HL-60 (cell line): ENCODE measurements at regions not wholly inside any gene's neighbourhood (a gene's known extent, or its start where the extent isn't known, plus 50 kb on each side); places are given as distances from the start of the nearest gene placed in this dataset.
"Not testable (repeated sequence)": the region's sequence is repeated elsewhere in the genome, so short reads cannot be mapped to it uniquely, and the experiment has no call there.

Source experiments
- DNase-seq, 2 experiments: peaks; one replicate each; pipeline ENCODE4 v3.0.0-alpha.2; 2010 to 2020; ENCODE audit warnings: low read depth in 1 of 2, low spot score in 1 of 2
- H3K27ac ChIP-seq: fragments of 250-450 bp; sonication (Bioruptor Pico); replicated peaks from 2 replicates; pipeline ENCODE4 v1.5.1; 2020; ENCODE audit warnings: mild to moderate bottlenecking, moderate library complexity
- H3K27me3 ChIP-seq: fragments of 250-450 bp; sonication (Bioruptor Pico); 2 replicates; pipeline ENCODE4 v1.5.1; 2021; ENCODE audit warnings: mild to moderate bottlenecking, moderate library complexity; ENCODE audit not compliant: insufficient read depth, poor library complexity, severe bottlenecking
- H3K4me3 ChIP-seq: replicated peaks from 2 replicates; pipeline ENCODE4 v1.5.1; 2011; ENCODE audit warnings: mild to moderate bottlenecking, control low read depth, low read length; ENCODE audit not compliant: insufficient read depth
- GABPA ChIP-seq: IDR thresholded peaks from 2 replicates; pipeline ENCODE4 v1.6.1; 2012; ENCODE audit warnings: low read depth
- POLR2AphosphoS5 ChIP-seq: IDR thresholded peaks from 2 replicates; pipeline ENCODE4 v1.6.1; 2012; ENCODE audit warnings: low read depth
- SPI1 ChIP-seq: IDR thresholded peaks from 2 replicates; pipeline ENCODE4 v1.6.1; 2012; ENCODE audit warnings: low read depth, mild to moderate bottlenecking, borderline replicate concordance
- TF ChIP-seq, protein P1 (sequence below): IDR thresholded peaks from one replicate; pipeline ENCODE4 v1.5.1; 2011; ENCODE audit warnings: low read length, control low read depth, inconsistent platforms; ENCODE audit not compliant: insufficient read depth
- TF ChIP-seq, protein P2 (sequence below): IDR thresholded peaks from 2 replicates; pipeline ENCODE4 v1.6.1; 2012; ENCODE audit warnings: low read depth; ENCODE audit not compliant: insufficient replicate concordance

DNA sequence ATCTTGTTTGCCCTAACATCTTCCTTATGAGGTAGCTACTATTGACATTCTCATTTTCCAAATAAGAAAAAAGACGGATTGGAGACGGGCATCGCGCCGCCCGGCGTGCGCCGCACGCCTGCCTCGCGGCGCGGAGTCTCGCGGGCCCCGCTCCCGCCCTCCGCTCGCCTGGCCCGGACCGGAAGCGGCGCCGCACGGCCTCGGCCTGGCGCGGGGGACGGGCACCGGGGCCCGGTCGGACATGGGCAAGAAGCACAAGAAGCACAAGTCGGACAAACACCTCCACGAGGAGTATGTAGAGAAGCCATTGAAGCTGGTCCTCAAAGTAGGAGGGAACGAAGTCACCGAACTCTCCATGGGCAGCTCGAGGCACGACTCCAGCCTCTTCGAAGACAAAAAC is 112.0 kb downstream of the IL12A start:
- DNase-seq: no peak
- Histone ChIP-seq H3K27ac (no peak overlapping the region), H3K27me3 (no peaks in the 10 kb centered on the region), H3K4me3 (no peak overlapping the region)
- TF ChIP-seq, protein P1, sequence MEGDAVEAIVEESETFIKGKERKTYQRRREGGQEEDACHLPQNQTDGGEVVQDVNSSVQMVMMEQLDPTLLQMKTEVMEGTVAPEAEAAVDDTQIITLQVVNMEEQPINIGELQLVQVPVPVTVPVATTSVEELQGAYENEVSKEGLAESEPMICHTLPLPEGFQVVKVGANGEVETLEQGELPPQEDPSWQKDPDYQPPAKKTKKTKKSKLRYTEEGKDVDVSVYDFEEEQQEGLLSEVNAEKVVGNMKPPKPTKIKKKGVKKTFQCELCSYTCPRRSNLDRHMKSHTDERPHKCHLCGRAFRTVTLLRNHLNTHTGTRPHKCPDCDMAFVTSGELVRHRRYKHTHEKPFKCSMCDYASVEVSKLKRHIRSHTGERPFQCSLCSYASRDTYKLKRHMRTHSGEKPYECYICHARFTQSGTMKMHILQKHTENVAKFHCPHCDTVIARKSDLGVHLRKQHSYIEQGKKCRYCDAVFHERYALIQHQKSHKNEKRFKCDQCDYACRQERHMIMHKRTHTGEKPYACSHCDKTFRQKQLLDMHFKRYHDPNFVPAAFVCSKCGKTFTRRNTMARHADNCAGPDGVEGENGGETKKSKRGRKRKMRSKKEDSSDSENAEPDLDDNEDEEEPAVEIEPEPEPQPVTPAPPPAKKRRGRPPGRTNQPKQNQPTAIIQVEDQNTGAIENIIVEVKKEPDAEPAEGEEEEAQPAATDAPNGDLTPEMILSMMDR: no peak
- TF ChIP-seq POLR2AphosphoS5 (no peak), SPI1 (no peak), GABPA (no peak)
- TF ChIP-seq, protein P2, sequence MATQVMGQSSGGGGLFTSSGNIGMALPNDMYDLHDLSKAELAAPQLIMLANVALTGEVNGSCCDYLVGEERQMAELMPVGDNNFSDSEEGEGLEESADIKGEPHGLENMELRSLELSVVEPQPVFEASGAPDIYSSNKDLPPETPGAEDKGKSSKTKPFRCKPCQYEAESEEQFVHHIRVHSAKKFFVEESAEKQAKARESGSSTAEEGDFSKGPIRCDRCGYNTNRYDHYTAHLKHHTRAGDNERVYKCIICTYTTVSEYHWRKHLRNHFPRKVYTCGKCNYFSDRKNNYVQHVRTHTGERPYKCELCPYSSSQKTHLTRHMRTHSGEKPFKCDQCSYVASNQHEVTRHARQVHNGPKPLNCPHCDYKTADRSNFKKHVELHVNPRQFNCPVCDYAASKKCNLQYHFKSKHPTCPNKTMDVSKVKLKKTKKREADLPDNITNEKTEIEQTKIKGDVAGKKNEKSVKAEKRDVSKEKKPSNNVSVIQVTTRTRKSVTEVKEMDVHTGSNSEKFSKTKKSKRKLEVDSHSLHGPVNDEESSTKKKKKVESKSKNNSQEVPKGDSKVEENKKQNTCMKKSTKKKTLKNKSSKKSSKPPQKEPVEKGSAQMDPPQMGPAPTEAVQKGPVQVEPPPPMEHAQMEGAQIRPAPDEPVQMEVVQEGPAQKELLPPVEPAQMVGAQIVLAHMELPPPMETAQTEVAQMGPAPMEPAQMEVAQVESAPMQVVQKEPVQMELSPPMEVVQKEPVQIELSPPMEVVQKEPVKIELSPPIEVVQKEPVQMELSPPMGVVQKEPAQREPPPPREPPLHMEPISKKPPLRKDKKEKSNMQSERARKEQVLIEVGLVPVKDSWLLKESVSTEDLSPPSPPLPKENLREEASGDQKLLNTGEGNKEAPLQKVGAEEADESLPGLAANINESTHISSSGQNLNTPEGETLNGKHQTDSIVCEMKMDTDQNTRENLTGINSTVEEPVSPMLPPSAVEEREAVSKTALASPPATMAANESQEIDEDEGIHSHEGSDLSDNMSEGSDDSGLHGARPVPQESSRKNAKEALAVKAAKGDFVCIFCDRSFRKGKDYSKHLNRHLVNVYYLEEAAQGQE: no peak

DNA sequence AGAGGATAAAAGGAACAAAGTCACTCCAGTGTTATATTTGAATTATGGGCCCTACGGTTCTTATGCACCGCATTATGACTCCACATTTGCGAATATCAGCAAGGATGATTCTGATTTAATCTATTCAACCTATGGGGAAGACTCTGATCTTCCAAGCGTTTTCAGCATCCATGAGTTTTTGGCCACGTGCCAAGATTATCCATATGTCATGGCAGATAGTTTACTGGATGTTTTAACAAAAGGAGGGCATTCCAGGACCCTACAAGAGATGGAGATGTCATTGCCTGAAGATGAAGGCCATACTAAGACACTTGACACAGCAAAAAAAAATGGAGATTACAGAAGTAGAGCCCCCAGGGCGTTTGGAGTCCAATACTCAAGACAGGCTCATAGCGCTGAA is 113.4 kb downstream of the IL12A start:
- not testable (repeated sequence) for H3K4me3 ChIP-seq, H3K27me3 ChIP-seq, DNase-seq

DNA sequence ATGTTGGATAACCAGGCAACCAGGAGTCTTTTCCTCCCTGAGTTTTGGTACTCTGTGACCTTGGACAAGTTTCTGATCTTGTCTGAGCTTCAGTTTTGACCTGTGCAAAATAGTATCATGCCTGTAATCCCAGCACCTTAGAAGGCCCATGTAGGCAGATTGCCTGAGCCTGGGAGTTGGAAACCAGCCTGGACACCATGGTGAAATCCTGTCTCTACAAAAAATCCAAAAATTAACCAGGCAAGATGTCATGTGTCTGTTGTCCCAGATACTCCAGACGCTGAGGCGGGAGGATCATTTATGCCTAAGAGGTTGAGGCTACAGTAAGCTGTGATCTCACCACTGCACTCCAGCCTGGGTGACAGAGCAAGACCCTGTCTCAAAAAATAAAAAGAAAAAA is 114.8 kb downstream of the IL12A start:
- DNase-seq: no peak
- no peaks in the 10 kb centered on the region for H3K27me3 ChIP-seq
- no peak overlapping the region for H3K27ac ChIP-seq
- TF ChIP-seq, protein P1: no peak
- TF ChIP-seq POLR2AphosphoS5 (no peak), GABPA (no peak), SPI1 (no peak)
- TF ChIP-seq, protein P2: no peak
- no peak overlapping the region for H3K4me3 ChIP-seq

More for the DNA sequence above, 113.4 kb downstream of the IL12A start:
- not testable (repeated sequence) for H3K27ac ChIP-seq

DNA sequence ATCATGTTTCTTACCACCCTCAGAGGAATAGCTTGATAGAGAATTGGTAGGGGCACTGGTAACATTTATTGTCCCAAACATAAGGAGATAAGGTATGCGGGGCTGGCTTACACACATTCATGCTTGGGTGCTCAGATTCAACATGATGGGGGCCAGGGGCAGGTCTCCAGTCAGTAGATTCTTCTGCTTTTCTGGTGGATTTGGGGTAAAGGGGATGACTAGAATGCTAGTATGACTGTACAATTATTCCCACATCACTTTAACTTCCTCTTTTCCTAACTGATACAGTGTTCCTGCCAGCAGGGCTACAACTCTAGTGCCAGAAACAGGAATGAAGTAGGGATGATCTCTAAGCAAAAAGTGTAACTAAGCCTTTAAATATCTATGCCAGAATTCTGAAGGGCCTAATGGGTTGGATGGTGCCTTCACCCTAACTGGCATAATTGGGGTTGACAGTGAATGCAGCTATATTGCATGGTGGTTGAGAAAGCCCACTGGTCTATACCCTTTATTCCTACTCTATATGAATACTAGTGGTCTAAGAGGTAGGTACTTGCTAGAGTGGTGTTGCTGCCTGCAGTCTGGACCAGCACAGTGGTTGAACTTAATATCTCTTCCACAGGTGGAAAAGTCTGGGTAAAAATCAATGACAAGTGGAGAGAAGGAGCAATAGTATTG is 117.4 kb downstream of the IL12A start:
- Histone ChIP-seq H3K27ac (no peak overlapping the region), H3K4me3 (no peak overlapping the region), H3K27me3 (no peaks in the 10 kb centered on the region)
- DNase-seq: peak in 1 of 2 experiments; percentile 26
- no peak for TF ChIP-seq GABPA
- TF ChIP-seq, protein P2: no peak
- TF ChIP-seq, protein P1: no peak
- TF ChIP-seq SPI1: no peak
- no peak for TF ChIP-seq POLR2AphosphoS5
